CD4-positive, alpha-beta T cell (primary cell): ENCODE measurements at regions not wholly inside any gene's neighbourhood (a gene's known extent, or its start where the extent isn't known, plus 50 kb on each side); places are given as distances from the start of the nearest gene placed in this dataset.

ENCODE experiments used
- ATAC-seq: fragments of 200-7000 bp; cut with Tn5 transposase; one replicate; pipeline ENCODE4 v1.10.0; 2022; ENCODE audit warnings: mild to moderate bottlenecking; ENCODE audit not compliant: poor library complexity
- CTCF ChIA-PET: fragments of 350-600 bp; sonication (Branson Sonifier 250); formaldehyde crosslinking; loops from one replicate; lab custom pipeline; 2021; ENCODE audit warnings: antibody characterized with exemption, inconsistent platforms; lab: Charles Lee
- POLR2A ChIA-PET: fragments of 350-600 bp; sonication (Branson Sonifier 250); formaldehyde crosslinking; loops from one replicate; lab custom pipeline; 2021; ENCODE audit warnings: antibody characterized with exemption, inconsistent platforms; lab: Charles Lee
- DNase-seq, 14 experiments: peaks; one replicate each; pipeline ENCODE4 v3.0.0-alpha.2; 2013 to 2020; ENCODE audit warnings: mixed read lengths in 2 of 14
- H3K27ac ChIP-seq, 2 donors: one replicate each; pipeline versions ENCODE4 v1.5.1 to v1.7.0; 2013; ENCODE audit warnings: low read length in 2 of 2, low read depth in 1 of 2, mild to moderate bottlenecking in 1 of 2
- H3K27me3 ChIP-seq, 2 experiments: 1 replicate in 1 of 2; 2 replicates in 1 of 2; pipeline versions ENCODE4 v1.6.1 to v1.7.0; 2013; ENCODE audit warnings: low read length in 2 of 2, control low read depth in 1 of 2, mild to moderate bottlenecking in 1 of 2, moderate library complexity in 1 of 2; ENCODE audit not compliant: insufficient read depth in 2 of 2, control insufficient read depth in 1 of 2
- H3K36me3 ChIP-seq: one replicate; pipeline ENCODE4 v1.6.1; 2013; ENCODE audit warnings: low read length, control low read depth; ENCODE audit not compliant: insufficient read depth
- H3K4me1 ChIP-seq: one replicate; pipeline ENCODE4 v1.6.1; 2013; ENCODE audit warnings: low read length, control low read depth; ENCODE audit not compliant: insufficient read depth
- H3K4me3 ChIP-seq: one replicate; pipeline ENCODE4 v1.5.1; 2013; ENCODE audit warnings: mild to moderate bottlenecking, low read length, moderate library complexity
- H3K9me3 ChIP-seq, 2 experiments: 1 replicate in 1 of 2; 2 replicates in 1 of 2; pipeline versions ENCODE4 v1.6.1 to v1.7.0; 2013; ENCODE audit warnings: low read length in 2 of 2, mild to moderate bottlenecking in 2 of 2, control low read depth in 1 of 2, moderate library complexity in 1 of 2; ENCODE audit not compliant: control insufficient read depth in 1 of 2, insufficient read depth in 1 of 2
- H3K27ac Mint-ChIP-seq: one replicate; pipeline ENCODE4 v1.8.0; 2020; ENCODE audit warnings: mixed read lengths
- H3K27me3 Mint-ChIP-seq: one replicate; pipeline ENCODE4 v1.8.0; 2021; ENCODE audit warnings: mixed read lengths
- H3K36me3 Mint-ChIP-seq: one replicate; pipeline ENCODE4 v1.8.0; 2021; ENCODE audit warnings: low read depth, mixed read lengths
- H3K4me1 Mint-ChIP-seq: one replicate; pipeline ENCODE4 v1.8.0; 2021; ENCODE audit warnings: low read depth, mixed read lengths
- H3K4me3 Mint-ChIP-seq: one replicate; pipeline ENCODE4 v1.8.0; 2020; ENCODE audit warnings: mild to moderate bottlenecking, mixed read lengths
- H3K9me3 Mint-ChIP-seq: one replicate; pipeline ENCODE4 v1.8.0; 2020; ENCODE audit warnings: mixed read lengths
- intact Hi-C, 2 experiments: fragments of 100-400 bp; cut with DNase I in 1 of 2; cut with micrococcal nuclease in 1 of 2; formaldehyde crosslinking; loops; one replicate each; pipeline versions ENCODE4 v1.15.1 to v1.9.0; 2023 to 2025; cut with DNase I, micrococcal nuclease
- TF ChIP-seq, protein P1 (sequence below): fragments of 200-600 bp; IDR thresholded peaks from one replicate; pipeline ENCODE4 v1.8.0; 2022; ENCODE audit warnings: antibody characterized with exemption, mild to moderate bottlenecking

DNA sequence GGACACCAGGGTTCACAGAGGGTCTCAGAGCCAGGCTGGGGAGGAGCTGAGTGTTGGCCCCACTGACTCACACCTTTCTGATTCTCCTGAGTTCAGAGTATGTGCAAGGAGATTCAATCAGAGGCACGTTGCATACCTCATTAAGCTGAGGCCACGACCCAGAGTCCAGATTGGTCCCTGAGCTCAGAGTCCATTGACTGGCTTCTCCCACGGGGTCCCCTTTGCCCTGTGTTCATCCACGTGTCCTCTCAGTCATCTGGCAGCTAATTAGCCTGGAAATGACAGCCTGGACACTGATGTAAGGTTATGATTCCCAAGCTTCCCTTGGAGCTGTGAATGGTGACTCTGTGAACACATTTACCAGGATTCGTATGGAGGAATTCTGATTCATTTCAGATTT, 267.2 kb downstream of the SH3BP4 start:
- Histone ChIP-seq H3K4me3 (no peak overlapping the region), H3K36me3 (no peaks in the 10 kb centered on the region), H3K27me3 (peaks cover 0 to 11% of the 10 kb centered on the region in 2 experiments), H3K4me1 (no peaks in the 10 kb centered on the region), H3K27ac (no peak overlapping the region), H3K9me3 (no peaks in the 10 kb centered on the region)
- Mint-ChIP-seq H3K9me3 (no peaks in the 10 kb centered on the region), H3K27ac (no peak overlapping the region), H3K4me3 (no peak overlapping the region), H3K27me3 (peaks cover 35% of the 10 kb centered on the region), H3K36me3 (no peaks in the 10 kb centered on the region), H3K4me1 (no peaks in the 10 kb centered on the region)
- POLR2A ChIA-PET = no interaction called here
- CTCF ChIA-PET = no interaction called here
- TF ChIP-seq, protein P1, sequence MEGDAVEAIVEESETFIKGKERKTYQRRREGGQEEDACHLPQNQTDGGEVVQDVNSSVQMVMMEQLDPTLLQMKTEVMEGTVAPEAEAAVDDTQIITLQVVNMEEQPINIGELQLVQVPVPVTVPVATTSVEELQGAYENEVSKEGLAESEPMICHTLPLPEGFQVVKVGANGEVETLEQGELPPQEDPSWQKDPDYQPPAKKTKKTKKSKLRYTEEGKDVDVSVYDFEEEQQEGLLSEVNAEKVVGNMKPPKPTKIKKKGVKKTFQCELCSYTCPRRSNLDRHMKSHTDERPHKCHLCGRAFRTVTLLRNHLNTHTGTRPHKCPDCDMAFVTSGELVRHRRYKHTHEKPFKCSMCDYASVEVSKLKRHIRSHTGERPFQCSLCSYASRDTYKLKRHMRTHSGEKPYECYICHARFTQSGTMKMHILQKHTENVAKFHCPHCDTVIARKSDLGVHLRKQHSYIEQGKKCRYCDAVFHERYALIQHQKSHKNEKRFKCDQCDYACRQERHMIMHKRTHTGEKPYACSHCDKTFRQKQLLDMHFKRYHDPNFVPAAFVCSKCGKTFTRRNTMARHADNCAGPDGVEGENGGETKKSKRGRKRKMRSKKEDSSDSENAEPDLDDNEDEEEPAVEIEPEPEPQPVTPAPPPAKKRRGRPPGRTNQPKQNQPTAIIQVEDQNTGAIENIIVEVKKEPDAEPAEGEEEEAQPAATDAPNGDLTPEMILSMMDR = no peak
- DNase-seq = no peak
- intact Hi-C loops = no loop called here
- no peak for ATAC-seq

DNA sequence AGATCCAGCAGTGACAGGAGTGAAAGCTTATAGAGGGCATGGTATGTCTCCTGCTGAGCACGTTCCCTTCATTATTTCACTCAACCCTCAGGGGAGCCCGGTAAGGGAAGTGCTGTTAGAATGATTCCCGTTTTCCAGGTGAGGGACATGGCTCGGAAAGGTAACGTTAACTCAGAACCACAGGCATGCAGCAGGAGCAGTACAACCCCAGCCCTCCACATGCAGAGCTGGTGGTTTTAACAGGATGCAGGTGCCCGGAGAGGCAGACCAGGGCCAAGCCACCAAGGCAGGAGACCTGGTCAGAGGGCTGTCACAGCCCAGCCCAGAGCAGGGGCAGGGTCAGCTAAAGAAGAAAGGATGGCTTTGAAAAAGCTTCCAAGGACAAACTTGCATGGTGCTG, 268.5 kb downstream of the SH3BP4 start:
- ATAC-seq (no peak), DNase-seq (no peak)
- Mint-ChIP-seq H3K27ac (no peak overlapping the region), H3K4me3 (no peak overlapping the region), H3K9me3 (no peaks in the 10 kb centered on the region), H3K27me3 (peaks cover 35% of the 10 kb centered on the region), H3K4me1 (no peaks in the 10 kb centered on the region), H3K36me3 (no peaks in the 10 kb centered on the region)
- H3K4me1 ChIP-seq = no peaks in the 10 kb centered on the region
- TF ChIP-seq, protein P1 = no peak
- no peak overlapping the region for H3K27ac ChIP-seq
- no peak overlapping the region for H3K4me3 ChIP-seq
- H3K9me3 ChIP-seq = no peaks in the 10 kb centered on the region
- H3K36me3 ChIP-seq = no peaks in the 10 kb centered on the region
- H3K27me3 ChIP-seq = peaks cover 0 to 10% of the 10 kb centered on the region in 2 experiments
- POLR2A ChIA-PET = no interaction called here
- intact Hi-C loops = no loop called here
- CTCF ChIA-PET = no interaction called here

DNA sequence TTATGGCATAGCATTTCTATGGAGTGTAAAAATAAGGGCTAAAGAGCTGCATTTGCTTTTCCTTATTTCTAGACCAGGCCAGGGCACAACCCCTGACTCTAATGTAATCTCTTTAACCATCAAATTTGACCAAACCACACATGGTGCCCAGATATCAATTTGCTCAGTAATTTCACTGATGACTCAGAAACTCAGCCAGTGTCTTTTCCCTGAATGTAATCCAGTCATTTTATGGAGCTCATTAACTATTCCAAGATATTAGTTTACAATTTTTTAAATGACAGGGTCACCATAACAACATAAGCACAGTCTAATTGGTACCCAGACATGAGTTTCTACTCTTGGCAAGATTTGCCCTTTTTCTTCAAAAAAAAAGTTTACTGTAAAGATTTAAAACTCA, 270.8 kb upstream of the AGAP1 start:
- ChIA-PET CTCF (no interaction called here), POLR2A (no interaction called here)
- Mint-ChIP-seq H3K9me3 (no peaks in the 10 kb centered on the region), H3K4me1 (no peaks in the 10 kb centered on the region), H3K36me3 (no peaks in the 10 kb centered on the region), H3K27me3 (peaks cover 21% of the 10 kb centered on the region), H3K27ac (no peak overlapping the region), H3K4me3 (no peak overlapping the region)
- H3K27me3 ChIP-seq = no peaks in the 10 kb centered on the region
- intact Hi-C loops = no loop called here
- DNase-seq (no peak), ATAC-seq (no peak)
- H3K4me1 ChIP-seq = no peaks in the 10 kb centered on the region
- H3K9me3 ChIP-seq = peaks cover 0 to 3% of the 10 kb centered on the region in 2 experiments
- TF ChIP-seq, protein P1 = no peak
- no peak overlapping the region for H3K4me3 ChIP-seq
- H3K27ac ChIP-seq = no peak overlapping the region
- H3K36me3 ChIP-seq = no peaks in the 10 kb centered on the region
